Lower leg skin (tissue), 4 donors: ENCODE measurements at regions not wholly inside any gene's neighbourhood (a gene's known extent, or its start where the extent isn't known, plus 50 kb on each side); places are given as distances from the start of the nearest gene placed in this dataset.

Source experiments
- DNase-seq, 2 donors: peaks; one replicate each; pipeline ENCODE4 v3.0.0-alpha.2; 2019; ENCODE audit warnings: low spot score in 2 of 2
- H3K4me3 ChIP-seq: fragments of 200-600 bp; sonication (generic); 2 replicates; pipeline ENCODE4 v1.5.1; 2017; ENCODE audit warnings: mild to moderate bottlenecking, low read depth; ENCODE audit not compliant: poor library complexity, severe bottlenecking
- POLR2A ChIP-seq, 2 donors: fragments of 450-650 bp; IDR thresholded peaks; one replicate each; pipeline ENCODE4 v1.6.1; 2016 to 2017; ENCODE audit warnings: antibody characterized with exemption in 2 of 2, mild to moderate bottlenecking in 1 of 2, moderate library complexity in 1 of 2
- WGBS, 2 donors: methylation state at CpG; one replicate each; pipeline ENCODE4 v1.1.5; 2018; 5-methylcytosine and 5-hydroxymethylcytosine counted together
- intact Hi-C: fragments of 100-400 bp; cut with DNase I; formaldehyde crosslinking; loops from one replicate; pipeline ENCODE4 v1.15.0; 2023; ENCODE audit warnings: low total_unique reads
- TF ChIP-seq, protein P1 (sequence below), 3 donors: fragments of 450-650 bp; IDR thresholded peaks; one replicate each; pipeline ENCODE4 v1.5.1; 2016; ENCODE audit warnings: antibody characterized with exemption in 3 of 3, mild to moderate bottlenecking in 3 of 3, moderate library complexity in 2 of 3

DNA sequence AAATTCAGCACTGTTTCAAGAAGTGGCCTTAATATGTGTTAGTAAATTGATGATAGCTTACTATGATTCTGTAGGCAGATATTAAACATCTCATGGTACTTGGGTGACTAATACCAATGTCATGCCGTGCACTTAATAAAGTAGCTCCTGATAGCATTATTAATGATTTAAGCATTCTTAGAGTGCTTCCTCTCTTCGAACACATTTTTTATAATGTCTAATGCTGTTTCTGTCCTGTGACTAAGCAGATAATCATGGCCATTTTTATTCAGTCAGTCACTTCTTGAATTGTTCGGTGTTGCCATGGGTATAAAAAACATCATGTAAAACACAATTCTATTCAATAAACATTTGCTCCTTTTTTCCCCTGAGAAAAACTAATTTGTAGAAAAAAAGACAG lies 804.6 kb upstream of the ADGRL4 start:
- DNase-seq = no peak
- TF ChIP-seq, protein P1, sequence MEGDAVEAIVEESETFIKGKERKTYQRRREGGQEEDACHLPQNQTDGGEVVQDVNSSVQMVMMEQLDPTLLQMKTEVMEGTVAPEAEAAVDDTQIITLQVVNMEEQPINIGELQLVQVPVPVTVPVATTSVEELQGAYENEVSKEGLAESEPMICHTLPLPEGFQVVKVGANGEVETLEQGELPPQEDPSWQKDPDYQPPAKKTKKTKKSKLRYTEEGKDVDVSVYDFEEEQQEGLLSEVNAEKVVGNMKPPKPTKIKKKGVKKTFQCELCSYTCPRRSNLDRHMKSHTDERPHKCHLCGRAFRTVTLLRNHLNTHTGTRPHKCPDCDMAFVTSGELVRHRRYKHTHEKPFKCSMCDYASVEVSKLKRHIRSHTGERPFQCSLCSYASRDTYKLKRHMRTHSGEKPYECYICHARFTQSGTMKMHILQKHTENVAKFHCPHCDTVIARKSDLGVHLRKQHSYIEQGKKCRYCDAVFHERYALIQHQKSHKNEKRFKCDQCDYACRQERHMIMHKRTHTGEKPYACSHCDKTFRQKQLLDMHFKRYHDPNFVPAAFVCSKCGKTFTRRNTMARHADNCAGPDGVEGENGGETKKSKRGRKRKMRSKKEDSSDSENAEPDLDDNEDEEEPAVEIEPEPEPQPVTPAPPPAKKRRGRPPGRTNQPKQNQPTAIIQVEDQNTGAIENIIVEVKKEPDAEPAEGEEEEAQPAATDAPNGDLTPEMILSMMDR (IDR thresholded peaks at IDR 0.05) = no peak
- TF ChIP-seq POLR2A (IDR thresholded peaks at IDR 0.05) = no peak
- no peak overlapping the region for H3K4me3 ChIP-seq
- WGBS, 2 donors = 44 to 54% methylated on average over 3 of the region's 3 CpGs
- intact Hi-C loops = no loop called here

DNA sequence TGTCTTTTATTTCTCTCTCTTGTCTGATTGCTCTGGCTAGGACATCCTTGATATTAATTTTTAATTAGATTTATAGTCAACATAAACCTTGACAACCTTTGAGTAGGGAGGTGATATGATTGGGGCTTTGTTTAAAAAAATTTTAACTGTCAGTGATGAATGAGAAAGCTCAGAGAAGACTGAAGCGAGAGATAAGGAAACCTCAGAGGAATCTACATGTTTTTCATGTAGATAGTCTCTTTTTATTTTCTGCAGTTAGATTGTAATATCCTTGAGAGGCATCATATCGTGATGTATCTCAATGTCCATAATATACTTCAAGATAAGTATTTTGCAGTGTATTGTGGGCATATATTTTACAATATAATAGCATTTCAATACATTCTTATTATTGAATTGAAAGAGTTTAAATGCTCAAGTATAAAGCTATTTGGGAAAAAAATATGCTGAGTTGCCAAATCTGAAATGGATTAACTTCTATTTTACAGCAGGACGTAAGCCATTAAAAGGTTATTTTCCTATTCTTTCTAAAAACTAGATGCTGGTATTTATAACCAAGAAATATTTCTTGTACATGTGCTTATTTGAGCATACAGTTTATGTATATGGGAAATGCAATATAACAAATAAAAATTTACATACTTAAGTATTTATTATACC lies 802.4 kb upstream of the ADGRL4 start:
- intact Hi-C loops = no loop called here
- no peak for DNase-seq
- H3K4me3 ChIP-seq = no peak overlapping the region
- TF ChIP-seq, protein P1 (IDR thresholded peaks at IDR 0.05) = no peak
- no peak for TF ChIP-seq POLR2A (IDR thresholded peaks at IDR 0.05)
- 82 to 84% methylated on average over 3 of the region's 3 CpGs for WGBS, 2 donors

DNA sequence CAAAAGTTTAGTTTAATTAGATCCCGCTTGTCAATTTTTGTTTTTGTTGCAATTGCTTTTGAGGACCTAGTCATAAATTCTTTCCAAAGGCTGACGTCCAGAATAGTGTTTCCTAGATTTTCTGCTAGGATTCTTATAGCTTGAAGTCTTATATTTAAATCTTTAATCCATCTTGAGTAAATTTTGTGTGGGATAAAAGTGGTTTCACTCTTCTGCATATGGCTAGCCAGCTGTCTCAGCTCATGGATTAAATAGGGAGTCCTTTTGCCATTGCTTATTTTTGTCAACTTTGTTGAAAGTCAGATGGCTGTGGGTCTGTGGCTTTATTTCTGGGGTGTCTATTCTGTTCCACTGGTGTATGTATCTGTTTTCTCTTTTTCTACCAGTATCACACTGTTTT lies 801.3 kb upstream of the ADGRL4 start:
- WGBS, 2 donors = 75 to 80% methylated on average over 2 of the region's 2 CpGs
- TF ChIP-seq, protein P1 (IDR thresholded peaks at IDR 0.05) = no peak
- no peak for TF ChIP-seq POLR2A (IDR thresholded peaks at IDR 0.05)
- no peak overlapping the region for H3K4me3 ChIP-seq
- intact Hi-C loops = no loop called here
- no peak for DNase-seq

DNA sequence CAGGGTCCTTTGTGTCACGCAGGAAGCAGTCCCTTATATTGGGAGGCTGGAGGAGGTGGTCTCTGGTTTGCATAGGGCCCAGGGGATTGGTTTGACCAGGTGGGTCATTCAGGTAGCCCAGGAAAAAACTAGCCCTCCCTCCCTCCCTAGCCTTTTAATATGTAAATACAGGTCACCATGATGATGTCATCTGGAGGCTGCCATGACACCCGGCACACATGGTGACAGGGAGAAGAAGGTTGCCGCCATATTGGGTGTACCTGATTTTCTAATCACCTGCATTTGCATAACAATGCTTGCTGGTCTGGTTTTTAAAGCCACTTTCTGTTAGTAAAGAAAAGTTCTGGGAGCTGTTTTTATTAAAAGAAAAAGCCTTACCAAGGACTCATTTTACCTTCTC lies 791.0 kb upstream of the ADGRL4 start:
- TF ChIP-seq, protein P1 (IDR thresholded peaks at IDR 0.05) = no peak
- no peak for TF ChIP-seq POLR2A (IDR thresholded peaks at IDR 0.05)
- no peak for DNase-seq
- 94 to 100% methylated on average over 3 of the region's 3 CpGs for WGBS, 2 donors
- intact Hi-C loops = no loop called here
- H3K4me3 ChIP-seq = no peak overlapping the region

DNA sequence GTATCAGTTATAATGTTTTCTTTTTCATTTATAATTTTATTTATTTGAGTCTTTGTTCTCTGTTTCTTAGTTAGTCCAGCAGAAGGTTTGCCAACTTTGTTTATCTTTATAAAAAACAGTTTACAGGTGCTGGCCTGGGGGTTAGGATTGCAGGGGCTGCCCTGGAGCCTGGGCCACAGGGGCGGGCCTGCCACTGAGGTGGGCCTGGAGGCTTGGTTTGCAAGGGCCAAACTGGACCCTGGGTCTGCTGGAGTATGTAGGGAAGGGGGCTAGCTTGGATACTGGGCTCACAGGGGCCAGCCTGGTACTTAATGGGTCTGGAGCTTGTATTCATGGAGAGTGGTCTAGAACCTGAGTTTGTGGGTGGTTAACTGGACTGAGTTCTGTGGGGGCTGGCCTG lies 789.9 kb upstream of the ADGRL4 start:
- intact Hi-C loops = no loop called here
- no peak overlapping the region for H3K4me3 ChIP-seq
- 50 to 71% methylated on average over 1 of the region's 1 CpG for WGBS, 2 donors
- TF ChIP-seq POLR2A (IDR thresholded peaks at IDR 0.05) = no peak
- DNase-seq = no peak

DNA sequence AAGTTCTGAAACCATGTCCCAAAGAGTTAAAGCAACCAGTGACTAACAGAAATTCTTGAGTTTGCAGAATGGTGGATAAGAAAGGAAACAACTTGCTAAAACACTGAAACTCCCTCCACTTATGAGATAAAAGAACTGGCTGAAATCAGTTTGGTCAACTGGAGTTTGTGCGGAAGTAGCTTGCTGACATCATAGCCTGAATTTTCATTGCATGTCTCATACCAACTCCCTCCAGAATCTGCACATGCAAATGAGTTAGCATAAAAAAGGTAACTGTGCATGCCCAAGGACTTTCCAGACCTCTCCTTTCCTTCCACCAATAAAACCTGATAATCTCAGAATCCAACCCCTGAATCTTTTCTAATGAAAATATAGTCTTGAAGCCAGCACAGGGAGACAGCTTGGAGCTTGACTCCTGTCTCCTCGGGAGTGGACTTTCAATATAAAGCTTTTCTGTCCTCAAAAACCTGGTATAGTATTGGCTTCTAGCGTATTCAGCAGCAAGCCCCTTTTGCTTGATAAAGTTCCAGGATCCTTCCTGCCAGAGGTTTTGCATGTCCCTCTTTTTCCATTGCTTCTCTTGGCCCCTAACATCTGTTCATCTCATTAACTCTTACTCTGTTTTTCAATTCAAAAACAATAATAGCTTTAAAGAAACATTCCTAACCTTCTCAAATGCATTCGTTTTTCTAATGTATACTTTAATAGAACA lies 785.8 kb upstream of the ADGRL4 start:
- intact Hi-C loops = no loop called here
- TF ChIP-seq, protein P1 (IDR thresholded peaks at IDR 0.05) = no peak
- no peak for TF ChIP-seq POLR2A (IDR thresholded peaks at IDR 0.05)
- no peak for DNase-seq
- H3K4me3 ChIP-seq = no peak overlapping the region
- 51 to 62% methylated on average over 4 of the region's 4 CpGs for WGBS, 2 donors
